NCI-H2107 treated with DMSO at 0.1 percent for 48 hours (cell line): ENCODE measurements at regions not wholly inside any gene's neighbourhood (a gene's known extent, or its start where the extent isn't known, plus 50 kb on each side); places are given as distances from the start of the nearest gene placed in this dataset.
"Not testable (repeated sequence)": the region's sequence is repeated elsewhere in the genome, so short reads cannot be mapped to it uniquely, and the experiment has no call there.

Experiments
- DNase-seq: peaks from one replicate; lab custom pipeline; 2025; ENCODE audit not compliant: unreplicated experiment; lab: John Stamatoyannopoulos, UW

GRCh38 chr17:19470530-19471261 is 59.7 kb downstream of the RNF112 start:
- DNase-seq, result peak; percentile 37

- not testable (repeated sequence) for DNase-seq
Measured at GRCh38 chr17:19474405-19474804, 59.2 kb upstream of the SLC47A1 start.

GRCh38 chr17:19475800-19476199 is 57.9 kb upstream of the SLC47A1 start:
- DNase-seq, result not testable (repeated sequence)

GRCh38 chr17:19482576-19482975 is 51.1 kb upstream of the SLC47A1 start:
- DNase-seq, result no peak
